ENCODE measurements at regions not wholly inside any gene's neighbourhood (a gene's known extent, or its start where the extent isn't known, plus 50 kb on each side); places are given as distances from the start of the nearest gene placed in this dataset.

DNA sequence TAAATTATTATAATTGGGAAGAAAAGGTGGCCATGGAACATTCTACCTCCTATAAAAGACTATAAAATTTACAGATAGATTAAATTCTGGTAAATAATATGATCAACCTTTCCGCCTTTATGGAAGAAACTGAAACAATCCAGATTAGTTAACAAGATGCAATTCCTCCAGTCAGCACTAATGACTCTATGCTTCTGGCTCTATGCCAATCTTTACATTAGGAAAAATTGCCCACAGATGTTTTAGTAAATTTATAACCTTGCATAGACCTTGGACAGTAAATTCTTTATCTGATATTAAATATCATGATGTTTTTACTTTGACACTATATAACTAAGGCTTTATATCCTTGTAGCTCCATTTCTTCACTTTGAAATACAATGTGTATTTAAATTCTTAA lies 2302.5 kb downstream of the ARAP2 start:
- Histone ChIP-seq H3K79me2 (ENCODE audit: insufficient read depth, low read length) (no peaks in the 10 kb centered on the region), H4K20me1 (ENCODE audit: insufficient read depth) (no peaks in the 10 kb centered on the region), H3K9ac (ENCODE audit: low read length) (no peak overlapping the region), H3K27ac (ENCODE audit: low read depth, low read length) (no peak overlapping the region), H3K9me3 (ENCODE audit: control insufficient read depth in 1 of 2, insufficient read depth in 1 of 2, low read depth in 1 of 2, low read length in 2 of 2) (no peaks in the 10 kb centered on the region), H3K9me2 (ENCODE audit: insufficient read depth) (no peaks in the 10 kb centered on the region), H3K27me3 (ENCODE audit: insufficient read depth, low read length) (no peaks in the 10 kb centered on the region), H3K36me3 (ENCODE audit: control insufficient read depth in 1 of 2, insufficient read depth in 2 of 2, low read length in 2 of 2) (no peaks in the 10 kb centered on the region), H3K4me3 (replicated peaks in 1 of 2; ENCODE audit: low read depth in 1 of 2, low read length in 2 of 2) (no peak overlapping the region), H3K4me2 (ENCODE audit: low read length) (no peak overlapping the region), H3K4me1 (ENCODE audit: control insufficient read depth in 1 of 2, insufficient read depth in 2 of 2, low read length in 2 of 2) (no peaks in the 10 kb centered on the region), H2AFZ (ENCODE audit: low read depth, low read length, poor library complexity, severe bottlenecking) (no peak overlapping the region)
- ChIA-PET RAD21 (ENCODE audit: low non-redundant PET in 1 of 2, low total read pairs in 2 of 2, uncharacterized antibody in 2 of 2, unreplicated experiment in 2 of 2) (no interaction called here), POLR2A (no interaction called here), CTCF (no interaction called here)
- no TSS peak for BruUV-seq (replicated peaks)
- DNase-seq (ENCODE audit: low read depth, low spot score) (no peak), ATAC-seq (no peak)
- TF ChIP-seq JUND (IDR thresholded peaks at IDR 0.05) = no peak
- intact Hi-C loops (cut with micrococcal nuclease) = no loop called here

DNA sequence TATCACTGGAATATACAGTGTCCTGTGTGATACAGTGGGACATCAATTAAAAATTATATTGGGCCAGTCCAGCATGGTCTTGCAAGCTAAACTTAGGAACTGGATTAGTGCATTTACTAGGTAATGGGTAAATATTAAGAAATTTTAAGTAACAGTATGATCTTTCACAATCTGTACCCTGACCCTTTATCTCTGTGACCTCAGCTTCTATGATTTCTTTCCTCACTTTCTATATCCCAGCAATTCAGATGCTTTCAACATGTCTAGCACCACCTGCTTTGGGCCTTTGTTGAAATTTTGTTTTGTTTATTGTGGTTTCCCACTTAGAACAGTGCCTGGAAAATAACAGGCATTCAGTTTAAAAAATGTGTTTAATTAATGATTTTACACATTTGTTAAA lies 2295.4 kb downstream of the ARAP2 start:
- no peak overlapping the region for H2AFZ ChIP-seq (ENCODE audit: low read depth, low read length, poor library complexity, severe bottlenecking)
- ChIA-PET CTCF (no interaction called here), POLR2A (no interaction called here), RAD21 (ENCODE audit: low non-redundant PET in 1 of 2, low total read pairs in 2 of 2, uncharacterized antibody in 2 of 2, unreplicated experiment in 2 of 2) (no interaction called here)
- no peaks in the 10 kb centered on the region for H3K79me2 ChIP-seq (ENCODE audit: insufficient read depth, low read length)
- H3K4me1 ChIP-seq (ENCODE audit: control insufficient read depth in 1 of 2, insufficient read depth in 2 of 2, low read length in 2 of 2) = no peaks in the 10 kb centered on the region
- H3K27me3 ChIP-seq (ENCODE audit: insufficient read depth, low read length) = no peaks in the 10 kb centered on the region
- no peaks in the 10 kb centered on the region for H4K20me1 ChIP-seq (ENCODE audit: insufficient read depth)
- no peak overlapping the region for H3K4me3 ChIP-seq (replicated peaks in 1 of 2; ENCODE audit: low read depth in 1 of 2, low read length in 2 of 2)
- intact Hi-C loops (cut with micrococcal nuclease) = no loop called here
- no peaks in the 10 kb centered on the region for H3K9me3 ChIP-seq (ENCODE audit: control insufficient read depth in 1 of 2, insufficient read depth in 1 of 2, low read depth in 1 of 2, low read length in 2 of 2)
- DNase-seq (ENCODE audit: low read depth, low spot score) (no peak), ATAC-seq (no peak)
- no peaks in the 10 kb centered on the region for H3K9me2 ChIP-seq (ENCODE audit: insufficient read depth)
- H3K4me2 ChIP-seq (ENCODE audit: low read length) = no peak overlapping the region
- no peaks in the 10 kb centered on the region for H3K36me3 ChIP-seq (ENCODE audit: control insufficient read depth in 1 of 2, insufficient read depth in 2 of 2, low read length in 2 of 2)
- no TSS peak for BruUV-seq (replicated peaks)
- no peak overlapping the region for H3K9ac ChIP-seq (ENCODE audit: low read length)
- H3K27ac ChIP-seq (ENCODE audit: low read depth, low read length) = no peak overlapping the region
- TF ChIP-seq ZFX (IDR thresholded peaks at IDR 0.05) (no peak), EZH2 (IDR thresholded peaks at IDR 0.05) (no peak), SIN3A (IDR thresholded peaks at IDR 0.05; ENCODE audit: low read depth) (no peak), EZH2phosphoT487 (IDR thresholded peaks at IDR 0.05; ENCODE audit: borderline replicate concordance) (no peak), CTCF (IDR thresholded peaks at IDR 0.05 in 2 of 3, conservative IDR thresholded peaks at IDR 0.05 in 1 of 3; ENCODE audit: borderline replicate concordance in 1 of 3, insufficient read depth in 1 of 3, low read depth in 2 of 3, low read length in 2 of 3) (no peak), RAD21 (IDR thresholded peaks at IDR 0.05; ENCODE audit: low read depth) (no peak), YY1 (IDR thresholded peaks at IDR 0.05; ENCODE audit: extremely low read depth, insufficient replicate concordance, low read depth, low read length) (no peak), FOSL1 (IDR thresholded peaks at IDR 0.05; ENCODE audit: low read depth) (no peak), EGR1 (IDR thresholded peaks at IDR 0.05; ENCODE audit: low read depth) (no peak), CEBPB (IDR thresholded peaks at IDR 0.05; ENCODE audit: low read depth) (no peak), ZNF274 (IDR thresholded peaks at IDR 0.05; ENCODE audit: low read depth, low read length) (no peak), SRF (IDR thresholded peaks at IDR 0.05; ENCODE audit: low read depth) (no peak), JUND (IDR thresholded peaks at IDR 0.05) (no peak)
- TF ChIP-seq, protein P1, sequence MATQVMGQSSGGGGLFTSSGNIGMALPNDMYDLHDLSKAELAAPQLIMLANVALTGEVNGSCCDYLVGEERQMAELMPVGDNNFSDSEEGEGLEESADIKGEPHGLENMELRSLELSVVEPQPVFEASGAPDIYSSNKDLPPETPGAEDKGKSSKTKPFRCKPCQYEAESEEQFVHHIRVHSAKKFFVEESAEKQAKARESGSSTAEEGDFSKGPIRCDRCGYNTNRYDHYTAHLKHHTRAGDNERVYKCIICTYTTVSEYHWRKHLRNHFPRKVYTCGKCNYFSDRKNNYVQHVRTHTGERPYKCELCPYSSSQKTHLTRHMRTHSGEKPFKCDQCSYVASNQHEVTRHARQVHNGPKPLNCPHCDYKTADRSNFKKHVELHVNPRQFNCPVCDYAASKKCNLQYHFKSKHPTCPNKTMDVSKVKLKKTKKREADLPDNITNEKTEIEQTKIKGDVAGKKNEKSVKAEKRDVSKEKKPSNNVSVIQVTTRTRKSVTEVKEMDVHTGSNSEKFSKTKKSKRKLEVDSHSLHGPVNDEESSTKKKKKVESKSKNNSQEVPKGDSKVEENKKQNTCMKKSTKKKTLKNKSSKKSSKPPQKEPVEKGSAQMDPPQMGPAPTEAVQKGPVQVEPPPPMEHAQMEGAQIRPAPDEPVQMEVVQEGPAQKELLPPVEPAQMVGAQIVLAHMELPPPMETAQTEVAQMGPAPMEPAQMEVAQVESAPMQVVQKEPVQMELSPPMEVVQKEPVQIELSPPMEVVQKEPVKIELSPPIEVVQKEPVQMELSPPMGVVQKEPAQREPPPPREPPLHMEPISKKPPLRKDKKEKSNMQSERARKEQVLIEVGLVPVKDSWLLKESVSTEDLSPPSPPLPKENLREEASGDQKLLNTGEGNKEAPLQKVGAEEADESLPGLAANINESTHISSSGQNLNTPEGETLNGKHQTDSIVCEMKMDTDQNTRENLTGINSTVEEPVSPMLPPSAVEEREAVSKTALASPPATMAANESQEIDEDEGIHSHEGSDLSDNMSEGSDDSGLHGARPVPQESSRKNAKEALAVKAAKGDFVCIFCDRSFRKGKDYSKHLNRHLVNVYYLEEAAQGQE (IDR thresholded peaks at IDR 0.05; ENCODE audit: low read depth) = no peak
- TF ChIP-seq, protein P2, sequence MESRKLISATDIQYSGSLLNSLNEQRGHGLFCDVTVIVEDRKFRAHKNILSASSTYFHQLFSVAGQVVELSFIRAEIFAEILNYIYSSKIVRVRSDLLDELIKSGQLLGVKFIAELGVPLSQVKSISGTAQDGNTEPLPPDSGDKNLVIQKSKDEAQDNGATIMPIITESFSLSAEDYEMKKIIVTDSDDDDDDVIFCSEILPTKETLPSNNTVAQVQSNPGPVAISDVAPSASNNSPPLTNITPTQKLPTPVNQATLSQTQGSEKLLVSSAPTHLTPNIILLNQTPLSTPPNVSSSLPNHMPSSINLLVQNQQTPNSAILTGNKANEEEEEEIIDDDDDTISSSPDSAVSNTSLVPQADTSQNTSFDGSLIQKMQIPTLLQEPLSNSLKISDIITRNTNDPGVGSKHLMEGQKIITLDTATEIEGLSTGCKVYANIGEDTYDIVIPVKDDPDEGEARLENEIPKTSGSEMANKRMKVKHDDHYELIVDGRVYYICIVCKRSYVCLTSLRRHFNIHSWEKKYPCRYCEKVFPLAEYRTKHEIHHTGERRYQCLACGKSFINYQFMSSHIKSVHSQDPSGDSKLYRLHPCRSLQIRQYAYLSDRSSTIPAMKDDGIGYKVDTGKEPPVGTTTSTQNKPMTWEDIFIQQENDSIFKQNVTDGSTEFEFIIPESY (IDR thresholded peaks at IDR 0.05; ENCODE audit: extremely low read depth, insufficient replicate concordance, low read length) = no peak

Data from HCT116 (cell line).